Natural killer cell (primary cell): ENCODE measurements at regions not wholly inside any gene's neighbourhood (a gene's known extent, or its start where the extent isn't known, plus 50 kb on each side); places are given as distances from the start of the nearest gene placed in this dataset.

Experiments used
- ATAC-seq, 3 donors: fragments of 150-1000 bp in 2 of 3; fragments of 200-7000 bp in 1 of 3; cut with Tn5 transposase; 1 replicate in 1 of 3; 2 replicates in 2 of 3; pipeline ENCODE4 v1.10.0; 2021; ENCODE audit warnings: mild to moderate bottlenecking in 2 of 3, moderate library complexity in 2 of 3
- DNase-seq, 2 donors: peaks; one replicate each; pipeline versions ENCODE4 v3.0.0 to v3.0.0-alpha.2; 2013 to 2021; ENCODE audit warnings: mixed read lengths in 1 of 2
- H3K27ac ChIP-seq: one replicate; pipeline ENCODE4 v1.5.1; 2013; ENCODE audit warnings: mild to moderate bottlenecking, low read length
- H3K27me3 ChIP-seq: one replicate; pipeline ENCODE4 v1.6.1; 2013; ENCODE audit warnings: low read length; ENCODE audit not compliant: control insufficient read depth, insufficient read depth
- H3K36me3 ChIP-seq: one replicate; pipeline ENCODE4 v1.6.1; 2013; ENCODE audit warnings: low read length; ENCODE audit not compliant: control insufficient read depth, insufficient read depth
- H3K4me1 ChIP-seq: one replicate; pipeline ENCODE4 v1.6.1; 2013; ENCODE audit warnings: low read length; ENCODE audit not compliant: control insufficient read depth, insufficient read depth
- H3K4me3 ChIP-seq: one replicate; pipeline ENCODE4 v1.5.1; 2013; ENCODE audit warnings: low read length
- H3K9me3 ChIP-seq: one replicate; pipeline ENCODE4 v1.6.1; 2013; ENCODE audit warnings: low read length; ENCODE audit not compliant: control insufficient read depth, insufficient read depth
- H3K27ac Mint-ChIP-seq, 2 donors: one replicate each; pipeline ENCODE4 v1.8.0; 2022; ENCODE audit warnings: mild to moderate bottlenecking in 2 of 2, mixed read lengths in 2 of 2, moderate library complexity in 1 of 2
- H3K27me3 Mint-ChIP-seq, 2 donors: one replicate each; pipeline ENCODE4 v1.8.0; 2022; ENCODE audit warnings: low read depth in 2 of 2, mixed read lengths in 2 of 2
- H3K36me3 Mint-ChIP-seq: one replicate; pipeline ENCODE4 v1.8.0; 2022; ENCODE audit warnings: mixed read lengths
- H3K4me1 Mint-ChIP-seq, 2 donors: one replicate each; pipeline ENCODE4 v1.8.0; 2022; ENCODE audit warnings: mixed read lengths in 2 of 2
- H3K4me3 Mint-ChIP-seq: one replicate; pipeline ENCODE4 v1.8.0; 2022; ENCODE audit warnings: mild to moderate bottlenecking, moderate library complexity, mixed read lengths
- H3K9me3 Mint-ChIP-seq, 2 donors: one replicate each; pipeline ENCODE4 v1.8.0; 2022; ENCODE audit warnings: mixed read lengths in 2 of 2
- WGBS: methylation state at CpG from one replicate; pipeline ENCODE4 v1.1.7; 2013; ENCODE audit warnings: missing lambda C conversion rate; ENCODE audit not compliant: insufficient coverage; 5-methylcytosine and 5-hydroxymethylcytosine counted together
- intact Hi-C: fragments of 100-400 bp; cut with micrococcal nuclease; formaldehyde crosslinking; loops from one replicate; pipeline ENCODE4 v1.14.2; 2022
- TF ChIP-seq, protein P1 (sequence below): fragments of 200-600 bp; IDR thresholded peaks from one replicate; pipeline ENCODE4 v1.8.0; 2022; ENCODE audit warnings: antibody characterized with exemption

DNA sequence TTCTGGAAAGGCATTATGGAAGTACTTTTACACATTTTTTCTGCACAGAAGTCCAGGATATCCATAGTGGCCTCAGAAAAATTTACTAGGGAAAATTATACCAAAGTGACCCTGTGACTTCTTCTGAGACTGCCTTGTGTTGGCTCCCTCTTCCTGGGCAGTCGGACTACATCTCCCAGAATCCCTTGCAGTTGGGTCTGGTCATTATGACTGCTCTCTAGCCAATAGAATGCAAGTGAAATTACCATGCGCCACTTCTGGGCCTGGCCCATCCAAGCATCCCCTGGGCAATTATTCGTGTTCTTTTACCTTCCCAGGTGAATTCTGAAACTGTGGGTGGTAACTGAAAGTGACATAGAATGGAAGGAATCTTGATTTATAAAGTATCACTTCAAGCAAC, 430.9 kb downstream of the ACTR3B start:
- no peak overlapping the region for H3K4me3 Mint-ChIP-seq
- WGBS, result 52% methylated on average over 3 of the region's 3 CpGs
- TF ChIP-seq, protein P1, sequence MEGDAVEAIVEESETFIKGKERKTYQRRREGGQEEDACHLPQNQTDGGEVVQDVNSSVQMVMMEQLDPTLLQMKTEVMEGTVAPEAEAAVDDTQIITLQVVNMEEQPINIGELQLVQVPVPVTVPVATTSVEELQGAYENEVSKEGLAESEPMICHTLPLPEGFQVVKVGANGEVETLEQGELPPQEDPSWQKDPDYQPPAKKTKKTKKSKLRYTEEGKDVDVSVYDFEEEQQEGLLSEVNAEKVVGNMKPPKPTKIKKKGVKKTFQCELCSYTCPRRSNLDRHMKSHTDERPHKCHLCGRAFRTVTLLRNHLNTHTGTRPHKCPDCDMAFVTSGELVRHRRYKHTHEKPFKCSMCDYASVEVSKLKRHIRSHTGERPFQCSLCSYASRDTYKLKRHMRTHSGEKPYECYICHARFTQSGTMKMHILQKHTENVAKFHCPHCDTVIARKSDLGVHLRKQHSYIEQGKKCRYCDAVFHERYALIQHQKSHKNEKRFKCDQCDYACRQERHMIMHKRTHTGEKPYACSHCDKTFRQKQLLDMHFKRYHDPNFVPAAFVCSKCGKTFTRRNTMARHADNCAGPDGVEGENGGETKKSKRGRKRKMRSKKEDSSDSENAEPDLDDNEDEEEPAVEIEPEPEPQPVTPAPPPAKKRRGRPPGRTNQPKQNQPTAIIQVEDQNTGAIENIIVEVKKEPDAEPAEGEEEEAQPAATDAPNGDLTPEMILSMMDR, result no peak

DNA sequence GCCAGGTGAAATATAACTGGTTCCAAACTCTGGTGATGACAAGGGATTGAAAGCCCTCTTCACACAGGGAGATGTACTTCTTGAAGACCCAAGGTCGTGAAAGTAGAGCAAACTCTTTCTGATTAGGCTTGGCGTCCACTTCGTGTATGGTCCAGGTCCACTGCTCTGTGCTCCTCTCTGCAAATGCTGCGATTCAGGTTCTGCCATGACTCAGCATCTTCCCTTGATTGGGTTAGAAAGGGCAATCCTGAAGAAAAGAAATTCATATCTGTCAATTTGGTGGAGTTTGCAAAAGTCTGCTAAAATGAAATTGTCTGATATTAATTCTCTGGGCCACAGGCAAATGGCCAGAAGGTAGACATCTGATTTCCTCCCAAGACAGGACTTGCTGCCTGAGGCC, 431.4 kb downstream of the ACTR3B start:
- H3K4me1 ChIP-seq, result no peaks in the 10 kb centered on the region
- WGBS, result 81% methylated on average over 4 of the region's 4 CpGs
- H3K4me3 ChIP-seq, result no peak overlapping the region
- H3K27me3 Mint-ChIP-seq, result no peaks in the 10 kb centered on the region
- peaks cover 3 to 7% of the 10 kb centered on the region in 2 donors for H3K9me3 Mint-ChIP-seq
- no peaks in the 10 kb centered on the region for H3K9me3 ChIP-seq
- H3K36me3 Mint-ChIP-seq, result no peaks in the 10 kb centered on the region
- intact Hi-C loops, result no loop called here
- H3K4me3 Mint-ChIP-seq, result no peak overlapping the region
- H3K4me1 Mint-ChIP-seq, result no peaks in the 10 kb centered on the region
- H3K27ac ChIP-seq, result no peak overlapping the region
- H3K27ac Mint-ChIP-seq, result no peak overlapping the region
- no peaks in the 10 kb centered on the region for H3K27me3 ChIP-seq
- ATAC-seq, result no peak
- H3K36me3 ChIP-seq, result no peaks in the 10 kb centered on the region
- no peak for DNase-seq
- TF ChIP-seq, protein P1, result no peak

More for the DNA sequence above, 430.9 kb downstream of the ACTR3B start:
- H3K4me1 Mint-ChIP-seq, result no peaks in the 10 kb centered on the region
- H3K9me3 Mint-ChIP-seq, result peaks cover 3 to 7% of the 10 kb centered on the region in 2 donors
- no peak overlapping the region for H3K27ac Mint-ChIP-seq
- Histone ChIP-seq H3K27ac (no peak overlapping the region), H3K36me3 (no peaks in the 10 kb centered on the region), H3K4me1 (no peaks in the 10 kb centered on the region), H3K27me3 (no peaks in the 10 kb centered on the region), H3K9me3 (no peaks in the 10 kb centered on the region), H3K4me3 (no peak overlapping the region)
- DNase-seq, result no peak
- ATAC-seq, result no peak
- intact Hi-C loops, result no loop called here
- H3K36me3 Mint-ChIP-seq, result no peaks in the 10 kb centered on the region
- no peaks in the 10 kb centered on the region for H3K27me3 Mint-ChIP-seq

DNA sequence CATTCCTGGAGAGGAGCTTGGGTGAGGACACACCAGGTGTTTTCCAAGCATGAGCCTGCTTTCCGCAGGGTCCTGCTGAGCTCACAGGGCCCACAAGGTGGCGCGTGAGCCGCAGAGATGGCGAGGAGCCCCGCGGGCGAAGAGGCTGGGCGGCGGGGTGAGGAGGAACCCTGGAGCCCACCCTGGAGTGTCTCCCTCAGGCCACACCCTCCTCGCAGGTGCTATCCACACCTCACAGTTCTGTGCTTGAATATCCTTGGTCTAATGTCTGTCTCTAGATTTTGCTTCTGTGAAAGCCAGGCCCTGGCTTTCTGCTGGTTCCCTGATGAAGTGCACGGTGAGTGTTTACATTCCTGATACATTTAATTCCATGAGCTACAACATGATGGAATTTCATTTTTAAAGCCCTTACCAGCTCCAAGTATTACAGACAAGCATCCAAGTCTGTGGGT, 433.6 kb downstream of the ACTR3B start:
- ATAC-seq, result no peak

DNA sequence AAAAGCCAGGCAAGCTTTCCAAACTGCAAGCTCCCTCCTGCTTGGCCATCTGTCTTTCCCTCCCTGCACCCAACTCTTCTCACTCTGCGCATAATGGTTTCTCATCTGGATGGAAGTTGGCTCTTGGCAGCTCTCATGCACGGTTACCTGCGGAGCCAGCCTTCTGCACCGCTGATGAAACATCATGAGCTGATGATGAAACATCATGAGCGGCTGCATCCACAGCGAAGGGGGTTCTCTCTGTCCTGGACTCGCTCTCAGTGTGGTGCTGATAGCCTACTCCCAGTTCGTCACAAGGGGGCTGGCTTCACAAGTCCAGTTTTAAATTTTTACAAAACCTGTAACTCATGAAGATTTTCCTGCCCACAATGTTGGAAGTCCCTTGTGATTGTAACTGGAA, 457.5 kb downstream of the ACTR3B start:
- Mint-ChIP-seq H3K27me3 (no peaks in the 10 kb centered on the region), H3K27ac (no peak overlapping the region), H3K4me3 (no peak overlapping the region), H3K4me1 (no peaks in the 10 kb centered on the region), H3K36me3 (peaks cover 25% of the 10 kb centered on the region), H3K9me3 (peaks cover 21 to 42% of the 10 kb centered on the region in 2 donors)
- Histone ChIP-seq H3K27me3 (no peaks in the 10 kb centered on the region), H3K9me3 (peaks cover 22% of the 10 kb centered on the region), H3K4me1 (no peaks in the 10 kb centered on the region), H3K4me3 (no peak overlapping the region), H3K27ac (no peak overlapping the region), H3K36me3 (no peaks in the 10 kb centered on the region)
- no peak for ATAC-seq
- TF ChIP-seq, protein P1, result no peak
- intact Hi-C loops, result no loop called here
- DNase-seq, result no peak
- WGBS, result 90% methylated on average over 8 of the region's 8 CpGs

More for the DNA sequence above, 433.6 kb downstream of the ACTR3B start:
- DNase-seq, result no peak
- Histone ChIP-seq H3K27me3 (no peaks in the 10 kb centered on the region), H3K9me3 (no peaks in the 10 kb centered on the region), H3K4me3 (no peak overlapping the region), H3K27ac (no peak overlapping the region), H3K36me3 (no peaks in the 10 kb centered on the region), H3K4me1 (no peaks in the 10 kb centered on the region)
- Mint-ChIP-seq H3K4me1 (no peaks in the 10 kb centered on the region), H3K36me3 (no peaks in the 10 kb centered on the region), H3K4me3 (no peak overlapping the region), H3K27ac (no peak overlapping the region), H3K27me3 (no peaks in the 10 kb centered on the region), H3K9me3 (peaks cover 2% of the 10 kb centered on the region in 2 donors)
- WGBS, result 19% methylated on average over 12 of the region's 12 CpGs
- intact Hi-C loops, result no loop called here
- TF ChIP-seq, protein P1, result no peak
